ENCODE measurements at regions not wholly inside any gene's neighbourhood (a gene's known extent, or its start where the extent isn't known, plus 50 kb on each side); places are given as distances from the start of the nearest gene placed in this dataset.
A peak's percentile ranks its signal among the peaks of the same experiment; 100 is the strongest.
"Not testable (repeated sequence)": the region's sequence is repeated elsewhere in the genome, so short reads cannot be mapped to it uniquely, and the experiment has no call there.

GRCh38 chr9:79452265-79452664 is 119.5 kb upstream of the TLE4 start:
- DNase-seq, result no peak
- intact Hi-C loops (cut with DNase I), result no loop called here

DNA sequence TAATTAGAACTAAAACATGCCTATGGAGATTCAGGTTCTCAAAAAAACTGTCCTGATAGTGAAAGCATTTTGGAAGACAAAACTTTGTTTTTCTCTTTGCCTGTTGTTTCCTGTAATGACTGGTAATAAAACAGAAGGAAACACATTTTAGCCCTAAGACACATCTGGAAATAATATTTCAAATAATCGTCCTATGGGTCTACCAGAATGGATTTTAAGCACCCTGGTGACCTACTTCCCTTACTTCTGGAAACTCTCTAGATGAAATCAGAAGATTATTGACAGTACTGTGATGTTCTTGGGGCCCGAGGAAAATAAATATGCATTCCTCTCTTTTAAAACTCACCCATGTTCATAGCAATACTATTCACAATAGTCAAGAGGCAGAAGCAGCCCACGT is 110.1 kb upstream of the TLE4 start:
- intact Hi-C loops (cut with DNase I), result no loop called here
- no peak for DNase-seq

- intact Hi-C loops (cut with DNase I), result no loop called here
- no peak for DNase-seq
Observed at GRCh38 chr9:79465156-79465555, 106.6 kb upstream of the TLE4 start.

DNA sequence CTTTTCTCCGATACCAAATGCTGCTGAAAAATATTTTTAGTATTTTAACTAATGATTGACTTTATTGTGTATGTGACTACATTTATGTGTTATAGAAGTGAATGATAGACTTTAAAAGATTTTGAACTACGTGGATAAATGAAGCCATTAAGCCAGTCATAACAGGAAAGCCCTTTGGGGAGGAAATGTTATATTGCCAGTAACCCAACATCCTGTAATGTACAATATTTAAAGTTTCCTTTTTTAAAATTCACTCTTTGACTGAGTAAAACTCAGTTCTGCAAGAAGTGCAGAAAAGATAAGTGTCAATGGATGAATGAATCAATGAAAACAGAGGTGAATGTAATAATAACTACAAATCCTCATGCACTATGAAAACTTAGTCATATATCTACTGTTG is 102.6 kb upstream of the TLE4 start:
- intact Hi-C loops (cut with DNase I), result no loop called here
- DNase-seq, result no peak

DNA sequence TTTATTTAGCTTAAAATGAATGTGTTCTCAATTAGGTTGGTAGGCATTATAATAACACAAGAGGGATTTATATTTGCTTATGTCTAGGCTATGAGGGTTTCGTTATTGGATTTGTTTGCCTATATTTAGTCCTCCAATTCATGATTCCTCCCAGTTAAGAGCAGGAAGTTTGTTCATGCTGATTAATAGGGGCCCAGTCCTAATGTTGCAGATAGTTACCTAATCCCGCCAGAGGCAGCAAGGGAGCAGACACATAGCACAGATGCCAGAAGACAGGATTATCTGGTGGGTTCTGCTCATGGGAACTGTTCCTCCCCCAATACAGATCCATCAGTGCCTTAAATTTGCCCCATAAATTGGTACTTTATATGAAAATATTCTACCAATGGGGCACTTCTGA is 100.8 kb upstream of the TLE4 start:
- intact Hi-C loops (cut with DNase I), result loop anchor here (2.0 to 10.0 kb wide), 2 partner anchors 474 to 704 kb away; no protein-coding TSS in a partner anchor
- no peak for DNase-seq

- DNase-seq, result peak; percentile 39 to 91 (median 76)
- intact Hi-C loops (cut with DNase I), result loop anchor here (2.0 to 10.0 kb wide), 2 partner anchors 473 to 703 kb away; no protein-coding TSS in a partner anchor
Observed at GRCh38 chr9:79471580-79472543, 99.9 kb upstream of the TLE4 start.

DNA sequence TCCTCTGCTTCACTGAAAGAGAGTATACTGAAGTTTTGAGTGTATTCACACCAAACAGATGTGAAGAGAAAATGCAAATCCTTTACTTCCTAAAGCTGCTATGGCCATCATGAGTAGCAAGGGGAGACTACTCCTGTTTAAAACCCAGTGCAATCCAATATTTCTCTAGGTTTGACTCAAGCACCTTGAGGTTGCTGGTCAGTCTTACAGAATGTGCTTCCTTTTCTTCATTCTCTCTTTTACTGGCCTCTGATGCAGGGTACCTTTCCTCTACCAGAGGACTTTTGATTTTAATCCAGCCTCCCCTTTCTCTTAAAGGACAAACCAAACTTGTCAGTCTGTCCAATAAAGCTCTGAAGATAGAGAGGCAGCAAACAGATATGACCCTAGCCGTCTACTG is 98.1 kb upstream of the TLE4 start:
- no peak for DNase-seq
- intact Hi-C loops (cut with DNase I), result loop anchor here (10.0 kb wide), 1 partner anchor 471 kb away; no protein-coding TSS in a partner anchor

- intact Hi-C loops (cut with DNase I), result loop anchor here (5.0 to 10.0 kb wide), 2 partner anchors 95 to 467 kb away; partner anchors contain the start of gene TLE4
- DNase-seq, result no peak
Observed at GRCh38 chr9:79477241-79477840, 94.4 kb upstream of the TLE4 start.

- intact Hi-C loops (cut with DNase I), result loop anchor here (5.0 to 10.0 kb wide), 2 partner anchors 94 to 467 kb away; partner anchors contain the start of gene TLE4
- peak in 7 of 10 donors; percentile 14 to 83 (median 43) for DNase-seq
Observed at GRCh38 chr9:79477955-79478771, 93.6 kb upstream of the TLE4 start.

GRCh38 chr9:79480639-79481038 is 91.1 kb upstream of the TLE4 start:
- intact Hi-C loops (cut with DNase I), result no loop called here
- DNase-seq, result no peak

DNA sequence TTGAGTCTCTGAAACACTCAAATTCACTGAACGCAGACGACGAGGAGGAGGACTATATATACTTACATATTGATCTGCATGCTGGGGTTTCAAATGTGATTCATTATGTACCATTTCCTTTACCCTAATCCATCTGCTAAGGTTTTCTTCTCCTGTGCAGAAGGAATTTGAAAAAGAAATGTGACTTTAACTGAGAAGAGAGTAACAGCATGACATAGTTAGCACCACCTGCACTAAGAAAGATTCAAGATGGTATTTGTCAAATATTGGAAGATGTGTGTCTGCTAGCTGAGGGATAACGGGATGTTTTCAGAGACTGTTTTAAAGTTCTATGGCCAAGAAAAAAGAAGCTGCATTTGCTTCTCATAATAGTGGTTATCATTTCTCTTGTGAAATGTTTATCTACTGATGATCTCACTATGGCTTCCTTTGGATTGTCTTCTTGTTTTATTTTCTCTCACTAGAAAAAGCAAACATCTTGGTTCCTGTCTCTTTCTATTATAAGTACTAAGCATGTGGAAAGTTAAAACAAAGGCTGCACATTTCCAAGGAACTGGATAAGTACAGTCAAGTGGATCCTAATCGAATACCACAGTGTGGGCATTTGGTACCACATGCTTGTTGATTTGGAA is 89.8 kb upstream of the TLE4 start:
- intact Hi-C loops (cut with DNase I), result no loop called here
- no peak for DNase-seq

GRCh38 chr9:79485258-79485657 is 86.5 kb upstream of the TLE4 start:
- DNase-seq, result no peak
- intact Hi-C loops (cut with DNase I), result no loop called here

DNA sequence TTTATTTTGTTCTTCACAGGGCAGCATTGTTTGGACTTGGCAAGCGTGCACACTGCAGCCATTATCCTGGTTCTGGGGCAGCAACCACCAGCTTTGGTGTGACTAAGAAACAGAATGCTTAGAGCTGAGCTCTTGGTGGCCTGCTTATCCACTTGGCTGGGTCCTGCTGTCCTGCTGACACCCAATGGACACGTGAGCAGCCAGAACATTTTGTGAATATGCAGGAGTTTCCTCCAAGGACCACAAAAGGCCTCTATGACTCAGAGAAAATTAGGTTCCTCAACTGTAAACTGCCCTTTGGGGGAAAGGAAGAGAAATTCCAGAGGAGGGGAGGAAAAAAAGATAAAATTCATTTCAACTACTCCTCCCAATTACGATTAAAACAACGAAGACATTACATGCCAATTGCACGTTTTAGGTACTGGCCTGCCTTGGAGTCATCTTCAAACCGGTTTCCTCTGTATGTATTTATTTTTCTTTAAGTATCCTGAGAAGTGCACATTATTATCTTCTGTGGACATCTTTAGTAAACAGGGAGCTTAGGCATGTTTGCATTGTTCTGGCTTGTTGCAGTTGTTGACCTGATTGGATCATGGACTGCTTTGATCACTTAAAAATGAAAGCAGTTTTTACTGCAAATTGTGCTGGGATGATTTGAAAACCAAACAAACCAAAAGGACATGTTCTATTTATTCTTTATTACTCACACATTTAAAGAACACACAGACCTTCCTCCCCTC is 82.3 kb upstream of the TLE4 start:
- peak; percentile 36 to 93 (median 62) for DNase-seq
- intact Hi-C loops (cut with DNase I), result no loop called here

- no peak for DNase-seq
- intact Hi-C loops (cut with DNase I), result no loop called here
Observed at GRCh38 chr9:79490657-79491248, 81.0 kb upstream of the TLE4 start.

DNA sequence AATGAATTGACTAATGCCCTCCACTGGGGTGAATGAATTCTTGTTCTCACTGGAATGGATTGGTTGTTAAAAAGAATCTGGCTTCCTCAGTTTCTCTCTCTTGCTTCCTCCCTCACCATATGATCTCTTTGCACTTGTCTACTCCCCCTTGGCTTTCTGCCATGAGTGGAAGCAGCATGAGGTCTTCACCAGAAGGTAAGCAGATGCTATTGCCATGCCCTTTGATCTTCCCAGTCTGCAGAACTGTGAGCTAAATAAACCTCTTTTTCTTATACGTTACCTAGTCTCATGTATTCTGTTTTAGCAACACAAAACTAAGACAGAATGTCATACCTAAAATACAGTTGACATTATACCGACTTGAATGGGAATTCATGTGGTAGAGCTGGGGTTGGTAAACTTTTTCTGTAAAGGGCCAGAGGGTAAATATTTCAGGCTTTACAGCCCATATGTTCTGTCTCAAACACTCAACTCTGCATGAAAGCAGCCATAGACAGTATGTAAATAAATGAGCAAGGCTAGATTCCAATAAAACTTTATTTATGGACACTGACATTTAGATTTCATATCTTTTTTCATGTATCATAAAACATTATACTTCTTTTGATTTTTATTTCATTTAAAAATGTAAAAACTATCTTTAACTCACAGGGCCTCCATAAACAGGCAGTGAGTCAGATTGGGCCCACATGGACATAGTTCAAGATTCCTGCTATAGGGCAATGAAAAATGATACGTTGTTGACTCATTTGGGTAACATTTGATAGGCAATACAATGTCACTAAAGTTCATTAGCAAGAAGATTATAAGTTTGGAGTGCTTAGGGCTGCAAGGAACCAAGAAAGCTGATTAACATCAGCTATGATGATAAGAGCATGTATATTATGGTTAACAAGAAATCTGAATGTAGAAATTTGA is 79.4 kb upstream of the TLE4 start:
- no peak for DNase-seq
- intact Hi-C loops (cut with DNase I), result no loop called here

GRCh38 chr9:79500196-79500864 is 71.4 kb upstream of the TLE4 start:
- intact Hi-C loops (cut with DNase I), result not testable (repeated sequence)
- peak in 1 of 10 donors; percentile 61 for DNase-seq

DNA sequence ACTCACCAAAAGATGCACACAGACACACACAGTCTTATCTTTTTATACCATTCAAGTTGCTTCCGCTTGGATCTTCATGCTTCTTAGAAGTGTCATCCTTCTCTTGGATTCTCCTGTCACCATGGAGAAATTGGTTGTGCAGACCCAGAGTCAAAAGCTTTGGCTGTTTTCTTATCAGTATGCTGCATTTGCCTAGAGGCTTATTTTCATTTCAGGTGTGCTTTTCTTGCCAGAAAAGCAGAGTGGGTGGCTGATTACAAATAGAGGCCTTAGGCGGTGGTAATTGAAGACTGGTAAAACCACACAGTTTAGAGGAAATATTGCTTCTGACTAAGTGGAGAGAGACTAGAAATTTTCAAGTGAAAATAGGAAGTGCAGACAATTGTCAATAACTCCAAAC is 70.2 kb upstream of the TLE4 start:
- DNase-seq, result no peak
- intact Hi-C loops (cut with DNase I), result no loop called here

Data from posterior cingulate gyrus (tissue), 11 donors.